ENCODE measurements at regions not wholly inside any gene's neighbourhood (a gene's known extent, or its start where the extent isn't known, plus 50 kb on each side); places are given as distances from the start of the nearest gene placed in this dataset.

- Histone ChIP-seq H3K4me1 (peaks cover 3 to 40% (median 8%) of the 10 kb centered on the region in 3 donors), H3K9me3 (no peaks in the 10 kb centered on the region), H3K27me3 (no peaks in the 10 kb centered on the region), H3K27ac (no peak overlapping the region), H3K4me3 (no peak overlapping the region), H3K36me3 (no peaks in the 10 kb centered on the region)
- WGBS, 2 donors = 54 to 66% methylated on average over 3 of the region's 3 CpGs
- TF ChIP-seq POLR2A (IDR thresholded peaks at IDR 0.05) (no peak), CTCF (IDR thresholded peaks at IDR 0.05) (no peak)
- intact Hi-C loops (cut with DNase I) = no loop called here
- DNase-seq = no peak
These were observed 155.6 kb downstream of the BTC start for GRCh38 chr4:74638689-74639088.

GRCh38 chr4:74640111-74640903, 154.0 kb downstream of the BTC start:
- intact Hi-C loops (cut with DNase I) = no loop called here
- H3K27ac ChIP-seq = peak overlapping the region in 1 of 4 donors; percentile 25
- peaks cover 1 to 30% (median 8%) of the 10 kb centered on the region in 3 donors for H3K4me1 ChIP-seq
- H3K27me3 ChIP-seq = no peaks in the 10 kb centered on the region
- 26 to 39% methylated on average over 4 of the region's 4 CpGs for WGBS, 2 donors
- TF ChIP-seq CTCF (IDR thresholded peaks at IDR 0.05) = no peak
- no peak for TF ChIP-seq POLR2A (IDR thresholded peaks at IDR 0.05)
- no peak overlapping the region for H3K4me3 ChIP-seq
- H3K36me3 ChIP-seq = no peaks in the 10 kb centered on the region
- no peaks in the 10 kb centered on the region for H3K9me3 ChIP-seq
- no peak for DNase-seq

DNA sequence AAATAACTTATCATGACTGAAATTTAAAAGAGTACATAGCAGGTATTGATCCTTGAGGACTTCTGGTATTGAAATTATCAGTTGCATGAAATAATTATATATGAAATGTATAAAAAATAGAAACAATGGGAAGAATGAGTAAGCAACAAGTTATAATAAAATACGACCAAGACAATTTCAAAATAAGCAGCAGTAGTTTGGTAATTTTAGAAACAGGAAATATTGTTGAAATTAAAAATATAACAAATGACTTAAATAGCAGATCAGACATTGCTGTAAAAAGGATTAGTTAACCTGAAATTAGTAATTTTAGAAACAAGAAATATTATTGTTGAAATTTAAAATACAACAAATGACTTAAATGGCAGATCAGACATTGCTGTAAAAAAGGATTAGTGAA, 152.3 kb downstream of the BTC start:
- Histone ChIP-seq H3K4me1 (peaks cover 0 to 25% (median 8%) of the 10 kb centered on the region in 3 donors), H3K9me3 (no peaks in the 10 kb centered on the region), H3K36me3 (no peaks in the 10 kb centered on the region), H3K27ac (no peak overlapping the region), H3K4me3 (no peak overlapping the region), H3K27me3 (no peaks in the 10 kb centered on the region)
- TF ChIP-seq POLR2A (IDR thresholded peaks at IDR 0.05) = no peak
- TF ChIP-seq CTCF (IDR thresholded peaks at IDR 0.05) = no peak
- intact Hi-C loops (cut with DNase I) = no loop called here
- 35 to 47% methylated on average over 1 of the region's 1 CpG for WGBS, 2 donors
- no peak for DNase-seq

DNA sequence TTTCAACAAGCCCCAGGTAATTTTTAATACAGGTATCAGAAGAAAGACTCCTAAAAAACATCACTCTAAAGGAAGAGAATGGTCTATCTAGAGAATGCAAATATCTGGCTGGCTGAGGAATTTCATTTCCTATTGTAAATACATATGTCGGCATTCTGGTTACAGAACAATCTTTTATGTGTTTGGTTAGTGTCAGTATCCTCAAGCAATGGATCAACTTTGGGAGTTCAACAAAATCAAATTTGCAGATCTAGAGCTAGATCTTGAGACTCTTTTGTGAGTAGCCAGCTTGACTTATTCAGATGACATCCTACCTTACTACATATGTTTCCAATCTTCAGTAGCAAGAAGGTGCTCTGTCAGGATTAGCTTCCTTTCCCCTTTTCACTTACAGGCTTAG, 145.1 kb downstream of the BTC start:
- no peak overlapping the region for H3K4me3 ChIP-seq
- intact Hi-C loops (cut with DNase I) = no loop called here
- TF ChIP-seq POLR2A (IDR thresholded peaks at IDR 0.05) (no peak), CTCF (IDR thresholded peaks at IDR 0.05) (no peak)

DNA sequence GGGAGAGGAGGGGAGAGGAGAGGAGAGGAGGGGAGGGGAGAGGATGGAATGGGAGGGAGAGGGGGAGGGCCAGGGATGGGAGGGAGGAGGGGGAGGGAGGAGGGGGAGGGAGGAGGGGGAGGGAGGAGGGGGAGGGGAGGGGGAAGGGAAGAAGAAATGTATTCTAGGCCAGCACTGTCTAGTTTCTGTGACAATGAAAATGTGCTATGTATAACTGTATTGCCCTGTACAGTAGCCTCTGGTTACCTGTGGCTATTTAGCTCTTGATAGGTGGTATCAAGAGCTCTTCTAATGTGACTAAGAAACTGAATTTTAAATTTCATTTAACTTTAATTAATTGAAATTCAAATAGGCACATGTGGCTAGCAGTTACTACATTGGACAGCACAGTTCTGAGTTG, 143.1 kb downstream of the BTC start:
- intact Hi-C loops (cut with DNase I) = no loop called here
- Histone ChIP-seq H3K9me3 (no peaks in the 10 kb centered on the region), H3K27me3 (no peaks in the 10 kb centered on the region), H3K27ac (no peak overlapping the region), H3K4me1 (no peaks in the 10 kb centered on the region), H3K4me3 (no peak overlapping the region), H3K36me3 (no peaks in the 10 kb centered on the region)
- TF ChIP-seq POLR2A (IDR thresholded peaks at IDR 0.05) = no peak
- no peak for TF ChIP-seq CTCF (IDR thresholded peaks at IDR 0.05)
- DNase-seq = no peak

More for the DNA sequence above, 145.1 kb downstream of the BTC start:
- Histone ChIP-seq H3K27me3 (no peaks in the 10 kb centered on the region), H3K36me3 (no peaks in the 10 kb centered on the region), H3K9me3 (no peaks in the 10 kb centered on the region), H3K27ac (no peak overlapping the region), H3K4me1 (no peaks in the 10 kb centered on the region)
- no peak for DNase-seq
- WGBS, 2 donors = 80 to 81% methylated on average over 1 of the region's 1 CpG
